K562 (cell line): ENCODE measurements at regions not wholly inside any gene's neighbourhood (a gene's known extent, or its start where the extent isn't known, plus 50 kb on each side); places are given as distances from the start of the nearest gene placed in this dataset.

Experiments used
- DPF2 ChIP-seq: fragments of 450-650 bp; IDR thresholded peaks from 2 replicates; pipeline ENCODE4 v1.6.1; 2016
- EWSR1 ChIP-seq: fragments of 450-650 bp; IDR thresholded peaks from 2 replicates; pipeline ENCODE4 v1.6.1; 2018; ENCODE audit warnings: borderline replicate concordance, mild to moderate bottlenecking, low read depth, moderate library complexity; ENCODE audit not compliant: partially characterized antibody
- FOSL1 ChIP-seq: fragments of 200-800 bp; sonication (Bioruptor generic); conservative IDR thresholded peaks from 2 replicates; pipeline ENCODE4 v1.6.1; 2016; ENCODE audit warnings: missing genetic modification characterization, missing compliant biosample characterization
- MXI1 ChIP-seq: IDR thresholded peaks from 2 replicates; pipeline ENCODE4 v1.6.1; 2011; ENCODE audit warnings: low read depth, mild to moderate bottlenecking, improper control_type of control experiment, low read length
- NUFIP1 ChIP-seq: fragments of 450-650 bp; IDR thresholded peaks from 2 replicates; pipeline ENCODE4 v1.6.1; 2018; ENCODE audit not compliant: partially characterized antibody
- POLR2A ChIP-seq: fragments of 450-650 bp; conservative IDR thresholded peaks from 2 replicates; pipeline ENCODE4 v1.6.1; 2016
- POLR2AphosphoS5 ChIP-seq: IDR thresholded peaks from 2 replicates; pipeline ENCODE4 v1.6.1; 2011; ENCODE audit warnings: mild to moderate bottlenecking, low read depth, low read length, moderate library complexity; ENCODE audit not compliant: control insufficient read depth, insufficient read depth
- SIN3A ChIP-seq, 2 experiments: fragments of 150-350 bp in 1 of 2; IDR thresholded peaks; 2 replicates each; pipeline ENCODE4 v1.6.1; 2011 to 2016; ENCODE audit warnings: borderline replicate concordance in 2 of 2, low read depth in 2 of 2, low read length in 2 of 2, mild to moderate bottlenecking in 2 of 2, moderate library complexity in 2 of 2; ENCODE audit not compliant: control insufficient read depth in 1 of 2
- TEAD4 ChIP-seq, 2 experiments: sonication (generic) in 1 of 2; formaldehyde crosslinking in 1 of 2; IDR thresholded peaks; 2 replicates each; pipeline versions ENCODE4 v1.6.1 to v1.8.0; 2012 to 2022; ENCODE audit warnings: borderline replicate concordance in 1 of 2, inconsistent platforms in 1 of 2, low read length in 1 of 2, mild to moderate bottlenecking in 1 of 2, missing genetic modification reagents in 1 of 2
- USF2 ChIP-seq: sonication (generic); formaldehyde crosslinking; IDR thresholded peaks from 2 replicates; pipeline ENCODE4 v1.5.0; 2020; ENCODE audit warnings: missing genetic modification reagents
- ZBTB2 ChIP-seq: fragments of 450-650 bp; IDR thresholded peaks from 2 replicates; pipeline ENCODE4 v1.6.1; 2016; ENCODE audit warnings: antibody characterized with exemption
- TF ChIP-seq, protein P1 (sequence below): fragments of 450-650 bp; formaldehyde crosslinking; IDR thresholded peaks from 2 replicates; pipeline ENCODE4 v1.4.0; 2022; ENCODE audit warnings: missing genetic modification characterization
- TF ChIP-seq, protein P2 (sequence below): fragments of 150-350 bp; IDR thresholded peaks from 2 replicates; pipeline ENCODE4 v1.6.1; 2014; ENCODE audit warnings: low read depth, mild to moderate bottlenecking, low read length, borderline replicate concordance

- TF ChIP-seq USF2 (CRISPR knock-in tag) (no peak), SIN3A (IDR thresholded peaks at IDR 0.05; ENCODE audit: borderline replicate concordance in 2 of 2, control insufficient read depth in 1 of 2, low read depth in 2 of 2, low read length in 2 of 2) (no peak), DPF2 (no peak), POLR2AphosphoS5 (no peak), ZBTB2 (no peak), MXI1 (no peak), POLR2A (no peak), FOSL1 (tag) (no peak), EWSR1 (no peak), TEAD4 (IDR thresholded peaks at IDR 0.05; ENCODE audit: low read length) (no peak), TEAD4 (CRISPR knock-in tag; IDR thresholded peaks at IDR 0.05; ENCODE audit: borderline replicate concordance) (no peak), NUFIP1 (no peak)
- TF ChIP-seq, protein P1, sequence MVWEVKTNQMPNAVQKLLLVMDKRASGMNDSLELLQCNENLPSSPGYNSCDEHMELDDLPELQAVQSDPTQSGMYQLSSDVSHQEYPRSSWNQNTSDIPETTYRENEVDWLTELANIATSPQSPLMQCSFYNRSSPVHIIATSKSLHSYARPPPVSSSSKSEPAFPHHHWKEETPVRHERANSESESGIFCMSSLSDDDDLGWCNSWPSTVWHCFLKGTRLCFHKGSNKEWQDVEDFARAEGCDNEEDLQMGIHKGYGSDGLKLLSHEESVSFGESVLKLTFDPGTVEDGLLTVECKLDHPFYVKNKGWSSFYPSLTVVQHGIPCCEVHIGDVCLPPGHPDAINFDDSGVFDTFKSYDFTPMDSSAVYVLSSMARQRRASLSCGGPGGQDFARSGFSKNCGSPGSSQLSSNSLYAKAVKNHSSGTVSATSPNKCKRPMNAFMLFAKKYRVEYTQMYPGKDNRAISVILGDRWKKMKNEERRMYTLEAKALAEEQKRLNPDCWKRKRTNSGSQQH (CRISPR knock-in tag) = no peak
- TF ChIP-seq, protein P2, sequence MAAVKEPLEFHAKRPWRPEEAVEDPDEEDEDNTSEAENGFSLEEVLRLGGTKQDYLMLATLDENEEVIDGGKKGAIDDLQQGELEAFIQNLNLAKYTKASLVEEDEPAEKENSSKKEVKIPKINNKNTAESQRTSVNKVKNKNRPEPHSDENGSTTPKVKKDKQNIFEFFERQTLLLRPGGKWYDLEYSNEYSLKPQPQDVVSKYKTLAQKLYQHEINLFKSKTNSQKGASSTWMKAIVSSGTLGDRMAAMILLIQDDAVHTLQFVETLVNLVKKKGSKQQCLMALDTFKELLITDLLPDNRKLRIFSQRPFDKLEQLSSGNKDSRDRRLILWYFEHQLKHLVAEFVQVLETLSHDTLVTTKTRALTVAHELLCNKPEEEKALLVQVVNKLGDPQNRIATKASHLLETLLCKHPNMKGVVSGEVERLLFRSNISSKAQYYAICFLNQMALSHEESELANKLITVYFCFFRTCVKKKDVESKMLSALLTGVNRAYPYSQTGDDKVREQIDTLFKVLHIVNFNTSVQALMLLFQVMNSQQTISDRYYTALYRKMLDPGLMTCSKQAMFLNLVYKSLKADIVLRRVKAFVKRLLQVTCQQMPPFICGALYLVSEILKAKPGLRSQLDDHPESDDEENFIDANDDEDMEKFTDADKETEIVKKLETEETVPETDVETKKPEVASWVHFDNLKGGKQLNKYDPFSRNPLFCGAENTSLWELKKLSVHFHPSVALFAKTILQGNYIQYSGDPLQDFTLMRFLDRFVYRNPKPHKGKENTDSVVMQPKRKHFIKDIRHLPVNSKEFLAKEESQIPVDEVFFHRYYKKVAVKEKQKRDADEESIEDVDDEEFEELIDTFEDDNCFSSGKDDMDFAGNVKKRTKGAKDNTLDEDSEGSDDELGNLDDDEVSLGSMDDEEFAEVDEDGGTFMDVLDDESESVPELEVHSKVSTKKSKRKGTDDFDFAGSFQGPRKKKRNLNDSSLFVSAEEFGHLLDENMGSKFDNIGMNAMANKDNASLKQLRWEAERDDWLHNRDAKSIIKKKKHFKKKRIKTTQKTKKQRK = no peak
Observed at GRCh38 chrX:42837747-42838146, 59.8 kb upstream of the PPP1R2C start.
